ENCODE measurements at regions not wholly inside any gene's neighbourhood (a gene's known extent, or its start where the extent isn't known, plus 50 kb on each side); places are given as distances from the start of the nearest gene placed in this dataset.

GRCh38 chr2:16478434-16479210, 187.0 kb downstream of the CYRIA start:
- Histone ChIP-seq H3K4me1 (no peaks in the 10 kb centered on the region), H3K36me3 (ENCODE audit: low read depth, missing control alignments) (no peaks in the 10 kb centered on the region), H3K27ac (no peak overlapping the region), H3K9me3 (no peaks in the 10 kb centered on the region), H3K4me3 (no peak overlapping the region), H3K27me3 (no peaks in the 10 kb centered on the region)
- no peak for DNase-seq
- no peak for TF ChIP-seq POLR2A (IDR thresholded peaks at IDR 0.05)
- TF ChIP-seq CTCF (IDR thresholded peaks at IDR 0.05): no peak
- intact Hi-C loops (cut with DNase I; ENCODE audit: low total_unique reads): no loop called here

GRCh38 chr2:16477648-16478047, 188.0 kb downstream of the CYRIA start:
- no peaks in the 10 kb centered on the region for H3K4me1 ChIP-seq
- no peaks in the 10 kb centered on the region for H3K36me3 ChIP-seq (ENCODE audit: low read depth, missing control alignments)
- TF ChIP-seq POLR2A (IDR thresholded peaks at IDR 0.05) (no peak), CTCF (IDR thresholded peaks at IDR 0.05) (no peak)
- no peaks in the 10 kb centered on the region for H3K27me3 ChIP-seq
- intact Hi-C loops (cut with DNase I; ENCODE audit: low total_unique reads): no loop called here
- no peak overlapping the region for H3K4me3 ChIP-seq
- DNase-seq: no peak
- no peak overlapping the region for H3K27ac ChIP-seq
- no peaks in the 10 kb centered on the region for H3K9me3 ChIP-seq

- H3K9me3 ChIP-seq: no peaks in the 10 kb centered on the region
- H3K4me1 ChIP-seq: no peaks in the 10 kb centered on the region
- no peaks in the 10 kb centered on the region for H3K36me3 ChIP-seq (ENCODE audit: low read depth, missing control alignments)
- 43 to 45% methylated on average over 2 of the region's 2 CpGs for WGBS, 2 donors
- H3K27ac ChIP-seq: no peak overlapping the region
- no peaks in the 10 kb centered on the region for H3K27me3 ChIP-seq
- TF ChIP-seq CTCF (IDR thresholded peaks at IDR 0.05): no peak
- TF ChIP-seq POLR2A (IDR thresholded peaks at IDR 0.05): no peak
- no peak for DNase-seq
- intact Hi-C loops (cut with DNase I; ENCODE audit: low total_unique reads): no loop called here
- H3K4me3 ChIP-seq: no peak overlapping the region
These were observed 188.8 kb downstream of the CYRIA start for GRCh38 chr2:16476866-16477265.

GRCh38 chr2:16475986-16476567, 189.6 kb downstream of the CYRIA start:
- Histone ChIP-seq H3K9me3 (no peaks in the 10 kb centered on the region), H3K27ac (no peak overlapping the region), H3K27me3 (no peaks in the 10 kb centered on the region), H3K4me1 (no peaks in the 10 kb centered on the region), H3K4me3 (no peak overlapping the region), H3K36me3 (ENCODE audit: low read depth, missing control alignments) (no peaks in the 10 kb centered on the region)
- no peak for DNase-seq
- TF ChIP-seq POLR2A (IDR thresholded peaks at IDR 0.05) (no peak), CTCF (IDR thresholded peaks at IDR 0.05) (no peak)
- intact Hi-C loops (cut with DNase I; ENCODE audit: low total_unique reads): no loop called here
- 87 to 100% methylated on average over 1 of the region's 1 CpG for WGBS, 2 donors

GRCh38 chr2:16475586-16475985, 190.0 kb downstream of the CYRIA start:
- Histone ChIP-seq H3K4me3 (no peak overlapping the region), H3K27me3 (no peaks in the 10 kb centered on the region), H3K27ac (no peak overlapping the region), H3K4me1 (no peaks in the 10 kb centered on the region), H3K9me3 (no peaks in the 10 kb centered on the region), H3K36me3 (ENCODE audit: low read depth, missing control alignments) (no peaks in the 10 kb centered on the region)
- TF ChIP-seq POLR2A (IDR thresholded peaks at IDR 0.05) (no peak), CTCF (IDR thresholded peaks at IDR 0.05) (no peak)
- 73 to 90% methylated on average over 4 of the region's 4 CpGs for WGBS, 2 donors
- DNase-seq: no peak
- intact Hi-C loops (cut with DNase I; ENCODE audit: low total_unique reads): no loop called here
